ENCODE measurements at regions not wholly inside any gene's neighbourhood (a gene's known extent, or its start where the extent isn't known, plus 50 kb on each side); places are given as distances from the start of the nearest gene placed in this dataset.

DNA sequence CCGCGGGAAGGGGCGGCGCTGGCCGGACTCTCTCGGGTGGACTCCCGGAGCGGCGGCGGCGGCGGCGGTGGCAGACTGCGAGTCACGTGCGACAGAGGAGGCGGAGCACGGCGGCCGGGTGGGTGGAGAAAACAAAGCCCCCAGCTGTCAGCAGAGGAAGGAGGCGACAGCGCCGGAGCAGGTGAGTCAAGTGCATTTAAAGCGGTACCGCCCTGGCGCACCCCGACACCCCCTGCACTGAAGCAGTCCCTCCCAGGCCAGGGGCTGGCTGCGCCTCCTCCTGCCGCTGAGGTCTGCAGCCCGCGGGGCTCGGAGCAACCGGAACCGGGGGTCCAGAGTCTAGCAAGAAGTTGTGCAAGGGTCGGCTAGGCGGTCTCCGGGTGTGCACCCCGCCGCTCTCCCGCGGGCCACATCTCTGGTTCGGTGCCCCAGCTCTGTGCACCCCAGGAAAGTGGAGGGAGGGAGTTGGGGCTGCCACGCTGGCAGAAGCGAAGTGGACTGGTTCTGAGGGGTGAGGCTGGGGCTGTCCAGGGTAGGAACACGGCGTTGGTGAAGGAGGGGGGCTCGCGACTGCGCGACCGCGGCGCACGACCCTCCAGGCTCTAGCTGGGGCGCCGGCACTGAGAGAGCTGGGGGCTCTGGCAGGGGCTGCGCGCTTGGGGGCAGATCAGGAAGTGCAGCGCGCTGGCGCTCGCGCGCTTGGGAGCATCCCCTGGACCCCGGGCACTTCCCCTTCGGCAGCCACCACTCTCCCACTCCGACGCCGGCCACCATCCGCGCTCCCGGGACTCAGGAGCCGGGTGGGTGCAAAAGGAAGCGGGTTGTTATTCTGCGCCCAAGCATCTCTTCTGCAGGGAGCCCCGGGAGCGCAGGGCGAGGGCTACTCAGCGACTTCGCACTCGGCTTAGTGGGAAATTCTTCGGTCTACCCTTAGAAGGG is 64.0 kb upstream of the MAPRE2 start:
- peak; percentile 80 for DNase-seq (ENCODE audit: low spot score)
- Histone ChIP-seq H3K27me3 (ENCODE audit: control insufficient read depth in 4 of 4, insufficient read depth in 4 of 4, low read length in 3 of 4) (no peaks in the 10 kb centered on the region), H3K4me3 (ENCODE audit: low read depth in 1 of 3, low read length in 3 of 3) (peak overlapping the region; percentile 71 to 96 (median 92)), H3K9me3 (ENCODE audit: control insufficient read depth in 4 of 4, low read length in 3 of 4) (no peaks in the 10 kb centered on the region), H3K9ac (ENCODE audit: low read depth in 1 of 2, low read length in 2 of 2) (peak overlapping the region; percentile 71 to 92), H3K36me3 (ENCODE audit: control insufficient read depth in 4 of 4, insufficient read depth in 3 of 4, low read depth in 1 of 4, low read length in 3 of 4) (no peaks in the 10 kb centered on the region), H3K4me1 (ENCODE audit: control insufficient read depth in 4 of 4, insufficient read depth in 4 of 4, low read length in 3 of 4) (peaks cover 5 to 27% (median 23%) of the 10 kb centered on the region in 4 donors), H3K27ac (ENCODE audit: low read depth in 1 of 2, low read length in 2 of 2) (no peak overlapping the region)
- under 1% methylated on average over 82 of the region's 82 CpGs for WGBS
- TF ChIP-seq, protein P1, sequence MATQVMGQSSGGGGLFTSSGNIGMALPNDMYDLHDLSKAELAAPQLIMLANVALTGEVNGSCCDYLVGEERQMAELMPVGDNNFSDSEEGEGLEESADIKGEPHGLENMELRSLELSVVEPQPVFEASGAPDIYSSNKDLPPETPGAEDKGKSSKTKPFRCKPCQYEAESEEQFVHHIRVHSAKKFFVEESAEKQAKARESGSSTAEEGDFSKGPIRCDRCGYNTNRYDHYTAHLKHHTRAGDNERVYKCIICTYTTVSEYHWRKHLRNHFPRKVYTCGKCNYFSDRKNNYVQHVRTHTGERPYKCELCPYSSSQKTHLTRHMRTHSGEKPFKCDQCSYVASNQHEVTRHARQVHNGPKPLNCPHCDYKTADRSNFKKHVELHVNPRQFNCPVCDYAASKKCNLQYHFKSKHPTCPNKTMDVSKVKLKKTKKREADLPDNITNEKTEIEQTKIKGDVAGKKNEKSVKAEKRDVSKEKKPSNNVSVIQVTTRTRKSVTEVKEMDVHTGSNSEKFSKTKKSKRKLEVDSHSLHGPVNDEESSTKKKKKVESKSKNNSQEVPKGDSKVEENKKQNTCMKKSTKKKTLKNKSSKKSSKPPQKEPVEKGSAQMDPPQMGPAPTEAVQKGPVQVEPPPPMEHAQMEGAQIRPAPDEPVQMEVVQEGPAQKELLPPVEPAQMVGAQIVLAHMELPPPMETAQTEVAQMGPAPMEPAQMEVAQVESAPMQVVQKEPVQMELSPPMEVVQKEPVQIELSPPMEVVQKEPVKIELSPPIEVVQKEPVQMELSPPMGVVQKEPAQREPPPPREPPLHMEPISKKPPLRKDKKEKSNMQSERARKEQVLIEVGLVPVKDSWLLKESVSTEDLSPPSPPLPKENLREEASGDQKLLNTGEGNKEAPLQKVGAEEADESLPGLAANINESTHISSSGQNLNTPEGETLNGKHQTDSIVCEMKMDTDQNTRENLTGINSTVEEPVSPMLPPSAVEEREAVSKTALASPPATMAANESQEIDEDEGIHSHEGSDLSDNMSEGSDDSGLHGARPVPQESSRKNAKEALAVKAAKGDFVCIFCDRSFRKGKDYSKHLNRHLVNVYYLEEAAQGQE (IDR thresholded peaks at IDR 0.05): no peak
- no peak for TF ChIP-seq RXRA (IDR thresholded peaks at IDR 0.05)
- TF ChIP-seq NR2F2 (IDR thresholded peaks at IDR 0.05): no peak
- no peak for TF ChIP-seq HNF4A (conservative IDR thresholded peaks at IDR 0.05)
- TF ChIP-seq YY1 (IDR thresholded peaks at IDR 0.05): no peak
- TF ChIP-seq TAF1 (conservative IDR thresholded peaks at IDR 0.05): no peak
- TF ChIP-seq, protein P2, sequence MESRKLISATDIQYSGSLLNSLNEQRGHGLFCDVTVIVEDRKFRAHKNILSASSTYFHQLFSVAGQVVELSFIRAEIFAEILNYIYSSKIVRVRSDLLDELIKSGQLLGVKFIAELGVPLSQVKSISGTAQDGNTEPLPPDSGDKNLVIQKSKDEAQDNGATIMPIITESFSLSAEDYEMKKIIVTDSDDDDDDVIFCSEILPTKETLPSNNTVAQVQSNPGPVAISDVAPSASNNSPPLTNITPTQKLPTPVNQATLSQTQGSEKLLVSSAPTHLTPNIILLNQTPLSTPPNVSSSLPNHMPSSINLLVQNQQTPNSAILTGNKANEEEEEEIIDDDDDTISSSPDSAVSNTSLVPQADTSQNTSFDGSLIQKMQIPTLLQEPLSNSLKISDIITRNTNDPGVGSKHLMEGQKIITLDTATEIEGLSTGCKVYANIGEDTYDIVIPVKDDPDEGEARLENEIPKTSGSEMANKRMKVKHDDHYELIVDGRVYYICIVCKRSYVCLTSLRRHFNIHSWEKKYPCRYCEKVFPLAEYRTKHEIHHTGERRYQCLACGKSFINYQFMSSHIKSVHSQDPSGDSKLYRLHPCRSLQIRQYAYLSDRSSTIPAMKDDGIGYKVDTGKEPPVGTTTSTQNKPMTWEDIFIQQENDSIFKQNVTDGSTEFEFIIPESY (IDR thresholded peaks at IDR 0.05): no peak
- TF ChIP-seq FOXA2 (IDR thresholded peaks at IDR 0.05): no peak
- no peak for TF ChIP-seq RAD21 (IDR thresholded peaks at IDR 0.05)
- TF ChIP-seq JUND (IDR thresholded peaks at IDR 0.05): no peak
- no peak for TF ChIP-seq GABPA (IDR thresholded peaks at IDR 0.05 in 1 of 2, conservative IDR thresholded peaks at IDR 0.05 in 1 of 2)
- TF ChIP-seq, protein P3, sequence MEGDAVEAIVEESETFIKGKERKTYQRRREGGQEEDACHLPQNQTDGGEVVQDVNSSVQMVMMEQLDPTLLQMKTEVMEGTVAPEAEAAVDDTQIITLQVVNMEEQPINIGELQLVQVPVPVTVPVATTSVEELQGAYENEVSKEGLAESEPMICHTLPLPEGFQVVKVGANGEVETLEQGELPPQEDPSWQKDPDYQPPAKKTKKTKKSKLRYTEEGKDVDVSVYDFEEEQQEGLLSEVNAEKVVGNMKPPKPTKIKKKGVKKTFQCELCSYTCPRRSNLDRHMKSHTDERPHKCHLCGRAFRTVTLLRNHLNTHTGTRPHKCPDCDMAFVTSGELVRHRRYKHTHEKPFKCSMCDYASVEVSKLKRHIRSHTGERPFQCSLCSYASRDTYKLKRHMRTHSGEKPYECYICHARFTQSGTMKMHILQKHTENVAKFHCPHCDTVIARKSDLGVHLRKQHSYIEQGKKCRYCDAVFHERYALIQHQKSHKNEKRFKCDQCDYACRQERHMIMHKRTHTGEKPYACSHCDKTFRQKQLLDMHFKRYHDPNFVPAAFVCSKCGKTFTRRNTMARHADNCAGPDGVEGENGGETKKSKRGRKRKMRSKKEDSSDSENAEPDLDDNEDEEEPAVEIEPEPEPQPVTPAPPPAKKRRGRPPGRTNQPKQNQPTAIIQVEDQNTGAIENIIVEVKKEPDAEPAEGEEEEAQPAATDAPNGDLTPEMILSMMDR (IDR thresholded peaks at IDR 0.05; ENCODE audit: low read depth, low read length, missing input control): no peak
- TF ChIP-seq, protein P4, sequence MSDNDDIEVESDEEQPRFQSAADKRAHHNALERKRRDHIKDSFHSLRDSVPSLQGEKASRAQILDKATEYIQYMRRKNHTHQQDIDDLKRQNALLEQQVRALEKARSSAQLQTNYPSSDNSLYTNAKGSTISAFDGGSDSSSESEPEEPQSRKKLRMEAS (IDR thresholded peaks at IDR 0.05): no peak
- no peak for TF ChIP-seq FOXA1 (IDR thresholded peaks at IDR 0.05)
